NCI-H1105 (cell line): ENCODE measurements at regions not wholly inside any gene's neighbourhood (a gene's known extent, or its start where the extent isn't known, plus 50 kb on each side); places are given as distances from the start of the nearest gene placed in this dataset.
"Not testable (repeated sequence)": the region's sequence is repeated elsewhere in the genome, so short reads cannot be mapped to it uniquely, and the experiment has no call there.

ENCODE experiments used
- DNase-seq: peaks from one replicate; lab custom pipeline; 2025; lab: John Stamatoyannopoulos, UW

- DNase-seq, result no peak
Measured at GRCh38 chr1:87398641-87399040, 70.0 kb downstream of the LMO4 start.

GRCh38 chr1:87399264-87399663 lies 70.6 kb downstream of the LMO4 start:
- peak; percentile 62 for DNase-seq

- peak; percentile 62 for DNase-seq
Measured at GRCh38 chr1:87399701-87400100, 71.0 kb downstream of the LMO4 start.

GRCh38 chr1:87400813-87401212 lies 72.1 kb downstream of the LMO4 start:
- no peak for DNase-seq

GRCh38 chr1:87402241-87403002 lies 73.7 kb downstream of the LMO4 start:
- no peak for DNase-seq

GRCh38 chr1:87403061-87403820 lies 74.6 kb downstream of the LMO4 start:
- DNase-seq, result no peak

GRCh38 chr1:87404296-87404695 lies 75.6 kb downstream of the LMO4 start:
- DNase-seq, result no peak

GRCh38 chr1:87408665-87409248 lies 80.1 kb downstream of the LMO4 start:
- DNase-seq, result no peak

GRCh38 chr1:87410776-87411480 lies 82.2 kb downstream of the LMO4 start:
- peak; percentile 72 for DNase-seq

- not testable (repeated sequence) for DNase-seq
Measured at GRCh38 chr1:87413846-87414245, 85.2 kb downstream of the LMO4 start.

- DNase-seq, result no peak
Measured at GRCh38 chr1:87418048-87418447, 89.4 kb downstream of the LMO4 start.

- DNase-seq, result no peak
Measured at GRCh38 chr1:87421809-87422208, 93.1 kb downstream of the LMO4 start.

GRCh38 chr1:87424541-87424940 lies 95.9 kb downstream of the LMO4 start:
- no peak for DNase-seq

- no peak for DNase-seq
Measured at GRCh38 chr1:87426463-87427249, 98.0 kb downstream of the LMO4 start.

GRCh38 chr1:87428367-87428766 lies 99.7 kb downstream of the LMO4 start:
- no peak for DNase-seq

GRCh38 chr1:87428883-87429282 lies 100.2 kb downstream of the LMO4 start:
- DNase-seq, result no peak

GRCh38 chr1:87432685-87433084 lies 104.0 kb downstream of the LMO4 start:
- no peak for DNase-seq

GRCh38 chr1:87433101-87433500 lies 104.4 kb downstream of the LMO4 start:
- DNase-seq, result not testable (repeated sequence)

- DNase-seq, result no peak
Measured at GRCh38 chr1:87435484-87435883, 106.8 kb downstream of the LMO4 start.

GRCh38 chr1:87436115-87436514 lies 107.4 kb downstream of the LMO4 start:
- not testable (repeated sequence) for DNase-seq

- DNase-seq, result no peak
Measured at GRCh38 chr1:87436534-87436933, 107.9 kb downstream of the LMO4 start.
